HUES48 (cell line): ENCODE measurements at regions not wholly inside any gene's neighbourhood (a gene's known extent, or its start where the extent isn't known, plus 50 kb on each side); places are given as distances from the start of the nearest gene placed in this dataset.

Source experiments
- H3K27ac ChIP-seq: one replicate; pipeline ENCODE4 v1.7.0; 2013; ENCODE audit warnings: low read depth, low read length, inconsistent platforms
- H3K27me3 ChIP-seq: 2 replicates; pipeline ENCODE4 v1.6.1; 2013; ENCODE audit warnings: mild to moderate bottlenecking, low read length; ENCODE audit not compliant: control insufficient read depth, insufficient read depth
- H3K36me3 ChIP-seq: 2 replicates; pipeline ENCODE4 v1.6.1; 2013; ENCODE audit warnings: low read length; ENCODE audit not compliant: control insufficient read depth, insufficient read depth
- H3K4me1 ChIP-seq: 2 replicates; pipeline ENCODE4 v1.6.1; 2013; ENCODE audit warnings: mild to moderate bottlenecking, low read length; ENCODE audit not compliant: control insufficient read depth, insufficient read depth
- H3K4me3 ChIP-seq: 2 replicates; pipeline ENCODE4 v1.5.1; 2013; ENCODE audit warnings: mild to moderate bottlenecking, low read depth, low read length
- H3K9ac ChIP-seq: 2 replicates; pipeline ENCODE4 v1.6.1; 2013; ENCODE audit warnings: mild to moderate bottlenecking, low read depth, low read length, moderate library complexity
- H3K9me3 ChIP-seq: 2 replicates; pipeline ENCODE4 v1.6.1; 2013; ENCODE audit warnings: low read length; ENCODE audit not compliant: control insufficient read depth, insufficient read depth

- Histone ChIP-seq H3K9ac (no peak overlapping the region), H3K4me3 (no peak overlapping the region), H3K27me3 (no peaks in the 10 kb centered on the region), H3K27ac (no peak overlapping the region), H3K4me1 (no peaks in the 10 kb centered on the region), H3K36me3 (no peaks in the 10 kb centered on the region), H3K9me3 (no peaks in the 10 kb centered on the region)
Observed at GRCh38 chr14:99067927-99068326, 204.1 kb downstream of the BCL11B start.

- H3K27ac ChIP-seq: no peak overlapping the region
- no peak overlapping the region for H3K4me3 ChIP-seq
- H3K36me3 ChIP-seq: no peaks in the 10 kb centered on the region
- H3K9ac ChIP-seq: no peak overlapping the region
- H3K27me3 ChIP-seq: no peaks in the 10 kb centered on the region
- no peaks in the 10 kb centered on the region for H3K4me1 ChIP-seq
- no peaks in the 10 kb centered on the region for H3K9me3 ChIP-seq
Observed at GRCh38 chr14:99069946-99070345, 202.1 kb downstream of the BCL11B start.

GRCh38 chr14:99072433-99072832, 199.6 kb downstream of the BCL11B start:
- no peak overlapping the region for H3K9ac ChIP-seq
- H3K4me3 ChIP-seq: no peak overlapping the region
- no peaks in the 10 kb centered on the region for H3K27me3 ChIP-seq
- no peaks in the 10 kb centered on the region for H3K36me3 ChIP-seq
- no peak overlapping the region for H3K27ac ChIP-seq
- no peaks in the 10 kb centered on the region for H3K9me3 ChIP-seq
- no peaks in the 10 kb centered on the region for H3K4me1 ChIP-seq

- H3K27me3 ChIP-seq: no peaks in the 10 kb centered on the region
- H3K36me3 ChIP-seq: no peaks in the 10 kb centered on the region
- H3K9ac ChIP-seq: no peak overlapping the region
- H3K9me3 ChIP-seq: no peaks in the 10 kb centered on the region
- no peak overlapping the region for H3K27ac ChIP-seq
- no peak overlapping the region for H3K4me3 ChIP-seq
- H3K4me1 ChIP-seq: no peaks in the 10 kb centered on the region
Observed at GRCh38 chr14:99072956-99073355, 199.0 kb downstream of the BCL11B start.

- Histone ChIP-seq H3K9ac (no peak overlapping the region), H3K4me1 (no peaks in the 10 kb centered on the region), H3K27me3 (no peaks in the 10 kb centered on the region), H3K27ac (no peak overlapping the region), H3K36me3 (no peaks in the 10 kb centered on the region), H3K9me3 (no peaks in the 10 kb centered on the region), H3K4me3 (no peak overlapping the region)
Observed at GRCh38 chr14:99073431-99073830, 198.6 kb downstream of the BCL11B start.

- Histone ChIP-seq H3K9me3 (no peaks in the 10 kb centered on the region), H3K27ac (no peak overlapping the region), H3K27me3 (no peaks in the 10 kb centered on the region), H3K4me3 (no peak overlapping the region), H3K9ac (no peak overlapping the region), H3K36me3 (no peaks in the 10 kb centered on the region), H3K4me1 (no peaks in the 10 kb centered on the region)
Observed at GRCh38 chr14:99075061-99075460, 196.9 kb downstream of the BCL11B start.

GRCh38 chr14:99075771-99076375, 196.1 kb downstream of the BCL11B start:
- no peaks in the 10 kb centered on the region for H3K4me1 ChIP-seq
- no peak overlapping the region for H3K9ac ChIP-seq
- no peaks in the 10 kb centered on the region for H3K27me3 ChIP-seq
- H3K4me3 ChIP-seq: no peak overlapping the region
- no peak overlapping the region for H3K27ac ChIP-seq
- no peaks in the 10 kb centered on the region for H3K36me3 ChIP-seq
- peaks cover 3% of the 10 kb centered on the region; the same call in 1 of the 2 replicates for H3K9me3 ChIP-seq

- Histone ChIP-seq H3K9ac (no peak overlapping the region), H3K4me3 (no peak overlapping the region), H3K27me3 (no peaks in the 10 kb centered on the region), H3K36me3 (no peaks in the 10 kb centered on the region), H3K9me3 (peaks cover 3% of the 10 kb centered on the region; the same call in 1 of the 2 replicates), H3K27ac (no peak overlapping the region), H3K4me1 (no peaks in the 10 kb centered on the region)
Observed at GRCh38 chr14:99077076-99077843, 194.7 kb downstream of the BCL11B start.

- Histone ChIP-seq H3K9me3 (peaks cover 3% of the 10 kb centered on the region; the same call in 1 of the 2 replicates), H3K4me1 (no peaks in the 10 kb centered on the region)
Observed at GRCh38 chr14:99077844-99078236, 194.2 kb downstream of the BCL11B start.

GRCh38 chr14:99078426-99078825, 193.6 kb downstream of the BCL11B start:
- Histone ChIP-seq H3K36me3 (no peaks in the 10 kb centered on the region), H3K27me3 (no peaks in the 10 kb centered on the region), H3K27ac (no peak overlapping the region), H3K9ac (no peak overlapping the region), H3K9me3 (peaks cover 3% of the 10 kb centered on the region; the same call in 1 of the 2 replicates), H3K4me1 (no peaks in the 10 kb centered on the region), H3K4me3 (no peak overlapping the region)

More at GRCh38 chr14:99077844-99078236, 194.2 kb downstream of the BCL11B start:
- H3K27me3 ChIP-seq: no peaks in the 10 kb centered on the region
- H3K27ac ChIP-seq: no peak overlapping the region
- no peaks in the 10 kb centered on the region for H3K36me3 ChIP-seq
- no peak overlapping the region for H3K9ac ChIP-seq
- H3K4me3 ChIP-seq: no peak overlapping the region

- H3K36me3 ChIP-seq: no peaks in the 10 kb centered on the region
- H3K9me3 ChIP-seq: peaks cover 3% of the 10 kb centered on the region; the same call in 1 of the 2 replicates
- H3K9ac ChIP-seq: no peak overlapping the region
- no peaks in the 10 kb centered on the region for H3K27me3 ChIP-seq
- H3K4me3 ChIP-seq: no peak overlapping the region
- H3K4me1 ChIP-seq: no peaks in the 10 kb centered on the region
- H3K27ac ChIP-seq: no peak overlapping the region
Observed at GRCh38 chr14:99079061-99079727, 192.8 kb downstream of the BCL11B start.
